D721Med (cell line): ENCODE measurements at regions not wholly inside any gene's neighbourhood (a gene's known extent, or its start where the extent isn't known, plus 50 kb on each side); places are given as distances from the start of the nearest gene placed in this dataset.

Source experiments
- DNase-seq: peaks from one replicate; pipeline ENCODE4 v3.0.0; 2011; ENCODE audit warnings: low spot score; ENCODE audit not compliant: insufficient read length
- FAIRE-seq: peaks from 2 replicates; lab custom pipeline; 2011; peaks lifted over from hg19 to GRCh38; lab: Jason Lieb, UNC
- CTCF ChIP-seq: IDR thresholded peaks from 2 replicates; pipeline ENCODE4 v1.5.1; 2012; ENCODE audit warnings: mild to moderate bottlenecking, control low read depth; ENCODE audit not compliant: insufficient read depth; ENCODE audit errors: missing control alignments

DNA sequence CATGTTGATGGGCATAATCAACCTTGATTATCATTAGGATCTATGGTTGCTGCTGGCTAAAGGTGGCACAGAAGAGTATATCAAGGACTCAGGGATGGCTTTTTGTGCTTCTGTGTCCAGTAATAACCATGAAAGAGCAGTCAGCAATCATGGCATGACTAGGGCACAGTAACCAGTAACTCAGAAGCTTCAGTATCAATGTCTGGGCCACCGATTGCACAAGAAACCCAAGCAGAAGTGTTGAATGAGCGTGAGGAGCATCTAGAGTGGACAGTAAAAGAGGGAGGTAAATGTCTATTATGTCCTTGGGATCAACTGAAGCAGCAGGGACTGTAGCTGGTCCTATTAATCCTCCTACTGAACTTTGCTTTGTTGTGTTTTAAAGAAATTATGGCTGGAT lies 81.5 kb upstream of the F13A1 start:
- no peak for FAIRE-seq
- no peak for TF ChIP-seq CTCF
- no peak for DNase-seq

DNA sequence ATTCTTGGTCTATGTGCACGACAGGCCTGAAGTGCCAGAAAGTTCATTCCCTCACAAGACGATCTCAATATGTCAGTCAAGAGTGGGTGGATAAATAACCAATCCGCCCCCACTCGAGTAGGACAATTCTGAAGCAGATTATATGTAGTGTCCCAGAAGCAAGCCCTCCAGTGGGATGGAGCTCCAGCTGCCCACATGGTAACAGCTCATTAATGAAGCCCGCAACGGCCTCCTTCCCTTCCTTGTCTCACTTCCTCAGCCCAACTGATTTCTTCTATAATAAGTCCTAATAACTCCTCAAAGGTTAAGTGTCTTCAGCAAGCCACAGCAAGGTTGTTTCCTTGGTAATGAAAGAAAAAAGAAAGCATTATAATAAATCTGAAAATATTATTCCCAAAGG lies 82.1 kb upstream of the F13A1 start:
- FAIRE-seq = no peak
- TF ChIP-seq CTCF = no peak
- DNase-seq = no peak

DNA sequence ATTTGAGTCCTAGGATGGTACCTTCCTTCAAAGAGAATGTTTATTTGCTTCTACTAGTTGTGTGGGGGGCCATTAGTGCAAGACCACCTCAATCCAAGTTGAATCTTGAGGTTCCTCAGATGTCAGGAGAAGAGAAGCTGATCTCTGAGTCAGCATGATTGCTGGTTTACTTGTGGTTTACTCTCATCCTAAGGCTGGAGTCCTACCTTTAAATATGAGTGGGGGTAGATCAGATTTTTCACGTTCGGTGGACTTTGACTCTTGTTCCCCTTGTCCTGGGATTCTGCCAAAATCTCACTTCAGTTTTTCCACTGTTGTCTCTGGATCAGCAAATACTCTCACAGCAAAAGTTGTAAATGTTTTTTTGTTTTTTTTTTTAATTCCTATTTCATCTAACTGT lies 84.6 kb upstream of the F13A1 start:
- DNase-seq (no peak), FAIRE-seq (no peak)
- TF ChIP-seq CTCF = no peak

GRCh38 chr6:6405997-6406714 lies 85.7 kb upstream of the F13A1 start:
- no peak for FAIRE-seq
- no peak for TF ChIP-seq CTCF
- DNase-seq = no peak

DNA sequence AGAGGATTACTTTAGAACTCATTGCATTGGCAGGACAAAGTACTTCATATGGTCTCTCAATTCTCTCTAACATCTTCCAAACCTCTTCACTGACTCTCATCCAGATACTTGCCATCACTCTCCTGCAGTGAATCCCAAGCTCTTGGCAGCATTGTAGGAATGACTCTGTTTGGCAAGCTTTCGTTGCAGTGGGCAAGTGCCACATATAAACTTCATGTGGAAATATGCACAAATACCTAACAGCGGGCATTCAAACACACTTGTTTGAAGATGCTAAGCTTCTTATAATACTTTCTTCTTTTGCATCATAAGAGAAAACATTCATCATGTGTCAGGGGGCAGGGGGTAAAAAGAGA lies 86.2 kb upstream of the F13A1 start:
- no peak for TF ChIP-seq CTCF
- DNase-seq = no peak
- FAIRE-seq = no peak

- DNase-seq (no peak), FAIRE-seq (no peak)
- TF ChIP-seq CTCF = no peak
These were observed 86.7 kb upstream of the F13A1 start for GRCh38 chr6:6407071-6407741.

DNA sequence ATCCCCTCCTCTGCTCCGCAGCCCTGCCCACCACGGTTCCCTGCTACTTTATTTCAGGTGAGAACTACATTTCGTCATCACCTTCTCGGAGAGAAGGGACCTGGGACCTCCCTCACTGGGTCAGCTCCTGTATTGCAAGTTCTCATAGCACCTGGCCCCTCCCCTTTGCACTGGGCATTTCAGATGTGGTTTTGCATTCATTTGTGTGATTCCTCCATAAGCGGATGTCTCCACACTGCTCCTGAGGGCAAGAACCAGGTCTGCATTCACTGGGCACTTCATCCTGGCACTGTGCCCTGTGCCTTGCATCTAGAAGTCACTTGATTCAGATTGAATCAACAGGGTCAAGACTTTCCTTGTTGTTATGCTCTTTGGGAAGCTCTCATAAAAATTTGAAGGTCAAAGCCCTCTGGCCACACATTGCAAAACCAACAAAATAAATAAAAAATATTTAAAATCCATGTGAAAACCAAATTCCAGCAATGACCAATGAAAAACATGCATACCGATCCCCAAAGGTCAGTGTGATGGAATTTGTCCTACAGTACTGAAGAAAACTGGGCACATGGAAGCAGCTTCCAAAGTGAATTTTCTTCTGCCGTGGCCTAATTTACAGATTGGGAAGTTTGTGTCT lies 89.1 kb upstream of the F13A1 start:
- no peak for DNase-seq
- TF ChIP-seq CTCF = no peak

More for the DNA sequence above, 89.1 kb upstream of the F13A1 start:
- no peak for FAIRE-seq
